Transverse colon (tissue), 4 donors: ENCODE measurements at regions not wholly inside any gene's neighbourhood (a gene's known extent, or its start where the extent isn't known, plus 50 kb on each side); places are given as distances from the start of the nearest gene placed in this dataset.

ENCODE experiments used
- CTCF ChIP-seq, 5 experiments: fragments of 200-600 bp in 3 of 5; fragments of 450-650 bp in 2 of 5; sonication (generic) in 3 of 5; IDR thresholded peaks; 1 replicate in 2 of 5; 2 replicates in 3 of 5; pipeline ENCODE4 v1.5.1; 2016 to 2017; ENCODE audit warnings: antibody characterized with exemption in 5 of 5, inconsistent platforms in 3 of 5, mild to moderate bottlenecking in 2 of 5, moderate library complexity in 1 of 5
- EP300 ChIP-seq: sonication (generic); formaldehyde crosslinking; IDR thresholded peaks from one replicate; pipeline ENCODE4 v1.6.1; 2017; ENCODE audit warnings: antibody characterized with exemption, low read depth
- POLR2A ChIP-seq: fragments of 450-650 bp; IDR thresholded peaks from one replicate; pipeline ENCODE4 v1.6.1; 2016; ENCODE audit warnings: antibody characterized with exemption, mild to moderate bottlenecking, moderate library complexity
- POLR2AphosphoS5 ChIP-seq, 3 donors: sonication (generic); formaldehyde crosslinking; IDR thresholded peaks; one replicate each; pipeline ENCODE4 v1.6.1; 2016; ENCODE audit warnings: antibody characterized with exemption in 3 of 3

- no peak for TF ChIP-seq CTCF (IDR thresholded peaks at IDR 0.05)
- TF ChIP-seq POLR2AphosphoS5 (IDR thresholded peaks at IDR 0.05) = no peak
- no peak for TF ChIP-seq POLR2A
- TF ChIP-seq EP300 = no peak
Measured at GRCh38 chr2:128695646-128696220, 377.1 kb upstream of the HS6ST1 start.
